Hepatocyte (in vitro differentiated cells): ENCODE measurements at regions not wholly inside any gene's neighbourhood (a gene's known extent, or its start where the extent isn't known, plus 50 kb on each side); places are given as distances from the start of the nearest gene placed in this dataset.

ENCODE experiments used
- DNase-seq: peaks from one replicate; pipeline ENCODE4 v3.0.0-alpha.2; 2016; ENCODE audit warnings: low spot score
- H2AFZ ChIP-seq: fragments of 200-600 bp; sonication (generic); 2 replicates; pipeline ENCODE4 v1.6.0; 2016; ENCODE audit warnings: antibody characterized with exemption, mild to moderate bottlenecking
- H3K27ac ChIP-seq: fragments of 200-600 bp; sonication (generic); 2 replicates; pipeline ENCODE4 v1.5.1; 2016; ENCODE audit warnings: mild to moderate bottlenecking
- H3K27me3 ChIP-seq: fragments of 200-600 bp; sonication (generic); 2 replicates; pipeline ENCODE4 v1.6.1; 2016
- H3K36me3 ChIP-seq: fragments of 200-600 bp; sonication (generic); replicated peaks from 2 replicates; pipeline ENCODE4 v1.5.1; 2016; ENCODE audit warnings: low read depth; ENCODE audit not compliant: insufficient read depth
- H3K4me1 ChIP-seq: fragments of 200-600 bp; sonication (generic); 2 replicates; pipeline ENCODE4 v1.5.1; 2016; ENCODE audit warnings: mild to moderate bottlenecking, moderate library complexity; ENCODE audit not compliant: insufficient read depth
- H3K4me2 ChIP-seq: fragments of 200-600 bp; sonication (generic); 2 replicates; pipeline ENCODE4 v1.6.0; 2016
- H3K4me3 ChIP-seq: fragments of 200-600 bp; sonication (generic); 2 replicates; pipeline ENCODE4 v1.5.1; 2016; ENCODE audit warnings: mild to moderate bottlenecking
- H3K79me2 ChIP-seq: fragments of 200-600 bp; sonication (generic); 2 replicates; pipeline ENCODE4 v1.6.0; 2017; ENCODE audit warnings: mild to moderate bottlenecking
- H3K9me2 ChIP-seq: fragments of 200-600 bp; sonication (generic); replicated peaks from 2 replicates; pipeline ENCODE4 v1.6.0; 2017; ENCODE audit warnings: mild to moderate bottlenecking; ENCODE audit not compliant: insufficient read depth
- H3K9me3 ChIP-seq: fragments of 200-600 bp; sonication (generic); 2 replicates; pipeline ENCODE4 v1.5.1; 2016; ENCODE audit warnings: low read depth, mild to moderate bottlenecking
- H4K20me1 ChIP-seq: fragments of 200-600 bp; sonication (generic); 2 replicates; pipeline ENCODE4 v1.6.0; 2016; ENCODE audit warnings: mild to moderate bottlenecking; ENCODE audit not compliant: insufficient read depth, poor library complexity, severe bottlenecking
- CTCF ChIP-seq: fragments of 200-600 bp; sonication (generic); IDR thresholded peaks from 2 replicates; pipeline ENCODE4 v1.5.1; 2016; ENCODE audit warnings: antibody characterized with exemption, mild to moderate bottlenecking; ENCODE audit not compliant: poor library complexity
- EZH2 ChIP-seq: fragments of 200-600 bp; sonication (generic); IDR thresholded peaks from 2 replicates; pipeline ENCODE4 v1.6.1; 2016; ENCODE audit warnings: antibody characterized with exemption, mild to moderate bottlenecking, borderline replicate concordance
- EZH2phosphoT487 ChIP-seq: fragments of 200-600 bp; sonication (generic); IDR thresholded peaks from one replicate; pipeline ENCODE4 v1.6.1; 2018; ENCODE audit warnings: antibody characterized with exemption, mild to moderate bottlenecking, low read depth, moderate library complexity; ENCODE audit not compliant: unreplicated experiment, severe bottlenecking
- WGBS: methylation state at CpG from one replicate; pipeline ENCODE4 v1.1.6; 2016; ENCODE audit warnings: low lambda C conversion rate; ENCODE audit errors: missing lambda C conversion rate; 5-methylcytosine and 5-hydroxymethylcytosine counted together

DNA sequence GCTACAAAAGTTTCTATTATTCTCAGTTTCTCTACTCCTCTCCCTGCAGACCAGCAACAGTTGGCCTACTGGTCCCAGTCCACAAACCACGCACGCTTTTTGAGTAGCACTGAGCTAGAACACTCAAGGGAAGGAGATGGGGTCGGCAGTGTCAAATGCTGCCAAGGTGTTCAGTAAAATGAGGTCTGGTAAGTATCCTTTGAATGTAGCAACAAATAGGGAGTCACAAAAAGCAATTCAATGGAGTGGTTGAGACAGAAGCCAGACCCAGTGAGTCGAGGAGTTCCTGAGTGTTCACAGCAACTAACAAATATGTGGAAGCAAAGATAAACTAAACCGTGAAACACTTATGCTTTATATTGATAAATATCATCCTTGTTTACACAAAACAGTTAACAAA, 355.7 kb downstream of the MID1IP1 start:
- no peaks in the 10 kb centered on the region for H3K9me3 ChIP-seq
- H3K27me3 ChIP-seq = no peaks in the 10 kb centered on the region
- H2AFZ ChIP-seq = no peak overlapping the region
- H4K20me1 ChIP-seq = no peaks in the 10 kb centered on the region
- 41% methylated on average over 5 of the region's 5 CpGs for WGBS
- H3K9me2 ChIP-seq = no peaks in the 10 kb centered on the region
- DNase-seq = no peak
- no peak overlapping the region for H3K27ac ChIP-seq
- H3K36me3 ChIP-seq = no peaks in the 10 kb centered on the region
- H3K4me3 ChIP-seq = no peak overlapping the region
- no peak overlapping the region for H3K4me2 ChIP-seq
- H3K79me2 ChIP-seq = no peaks in the 10 kb centered on the region
- H3K4me1 ChIP-seq = no peaks in the 10 kb centered on the region
- no peak for TF ChIP-seq CTCF
- no peak for TF ChIP-seq EZH2
- no peak for TF ChIP-seq EZH2phosphoT487

- no peak for TF ChIP-seq EZH2phosphoT487
- Histone ChIP-seq H3K4me1 (no peaks in the 10 kb centered on the region), H3K27me3 (no peaks in the 10 kb centered on the region), H3K36me3 (no peaks in the 10 kb centered on the region), H3K4me3 (no peak overlapping the region), H2AFZ (no peak overlapping the region), H4K20me1 (no peaks in the 10 kb centered on the region), H3K9me2 (no peaks in the 10 kb centered on the region), H3K4me2 (no peak overlapping the region), H3K9me3 (no peaks in the 10 kb centered on the region), H3K27ac (no peak overlapping the region), H3K79me2 (no peaks in the 10 kb centered on the region)
- 46% methylated on average over 6 of the region's 6 CpGs for WGBS
- no peak for DNase-seq
Measured at GRCh38 chrX:39157796-39158195, 356.5 kb downstream of the MID1IP1 start.

- WGBS = 57% methylated on average over 11 of the region's 11 CpGs
- no peak overlapping the region for H3K4me2 ChIP-seq
- DNase-seq = peak; percentile 16
Measured at GRCh38 chrX:39158801-39159657, 357.8 kb downstream of the MID1IP1 start.

More at GRCh38 chrX:39158801-39159657, 357.8 kb downstream of the MID1IP1 start:
- Histone ChIP-seq H2AFZ (no peak overlapping the region), H3K9me3 (no peaks in the 10 kb centered on the region), H3K27me3 (no peaks in the 10 kb centered on the region), H3K36me3 (no peaks in the 10 kb centered on the region), H3K9me2 (no peaks in the 10 kb centered on the region), H3K4me1 (no peaks in the 10 kb centered on the region), H3K27ac (no peak overlapping the region), H3K79me2 (no peaks in the 10 kb centered on the region), H4K20me1 (no peaks in the 10 kb centered on the region), H3K4me3 (no peak overlapping the region)
- TF ChIP-seq CTCF (no peak), EZH2 (no peak), EZH2phosphoT487 (no peak)
